HG03354 (cell line): ENCODE measurements at regions not wholly inside any gene's neighbourhood (a gene's known extent, or its start where the extent isn't known, plus 50 kb on each side); places are given as distances from the start of the nearest gene placed in this dataset.
"Not testable (repeated sequence)": the region's sequence is repeated elsewhere in the genome, so short reads cannot be mapped to it uniquely, and the experiment has no call there.

Source experiments
- ATAC-seq: cut with Tn5 transposase; IDR thresholded peaks from one replicate; pipeline ENCODE4 v1.9.1; 2021; ENCODE audit warnings: mild to moderate bottlenecking; ENCODE audit not compliant: unreplicated experiment, poor library complexity, severe bottlenecking

- ATAC-seq = no peak
Measured at GRCh38 chr7:138212314-138212713, 136.1 kb downstream of the AKR1D1 start.

- no peak for ATAC-seq
Measured at GRCh38 chr7:138214926-138215325, 138.7 kb downstream of the AKR1D1 start.

- ATAC-seq = not testable (repeated sequence)
Measured at GRCh38 chr7:138220321-138220720, 144.1 kb downstream of the AKR1D1 start.

- not testable (repeated sequence) for ATAC-seq
Measured at GRCh38 chr7:138221388-138221787, 145.1 kb downstream of the AKR1D1 start.

GRCh38 chr7:138223402-138223879 is 147.2 kb downstream of the AKR1D1 start:
- ATAC-seq = no peak

GRCh38 chr7:138226001-138226476 is 149.8 kb downstream of the AKR1D1 start:
- no peak for ATAC-seq

- no peak for ATAC-seq
Measured at GRCh38 chr7:138226745-138227279, 150.6 kb downstream of the AKR1D1 start.

- ATAC-seq = no peak
Measured at GRCh38 chr7:138228119-138228518, 151.9 kb downstream of the AKR1D1 start.

- no peak for ATAC-seq
Measured at GRCh38 chr7:138228769-138229168, 152.5 kb downstream of the AKR1D1 start.

- no peak for ATAC-seq
Measured at GRCh38 chr7:138233189-138233588, 156.9 kb downstream of the AKR1D1 start.

GRCh38 chr7:138235207-138235606 is 158.9 kb downstream of the AKR1D1 start:
- ATAC-seq = no peak

- ATAC-seq = no peak
Measured at GRCh38 chr7:138237995-138238394, 161.7 kb downstream of the AKR1D1 start.

GRCh38 chr7:138238734-138239659 is 162.7 kb downstream of the AKR1D1 start:
- no peak for ATAC-seq

- ATAC-seq = no peak
Measured at GRCh38 chr7:138243430-138243829, 167.2 kb downstream of the AKR1D1 start.

- no peak for ATAC-seq
Measured at GRCh38 chr7:138243836-138244235, 167.6 kb downstream of the AKR1D1 start.

- no peak for ATAC-seq
Measured at GRCh38 chr7:138244606-138245005, 168.3 kb downstream of the AKR1D1 start.

- no peak for ATAC-seq
Measured at GRCh38 chr7:138245216-138245615, 169.0 kb downstream of the AKR1D1 start.

GRCh38 chr7:138245682-138246081 is 169.4 kb downstream of the AKR1D1 start:
- ATAC-seq = no peak

GRCh38 chr7:138246428-138246827 is 170.2 kb downstream of the AKR1D1 start:
- ATAC-seq = no peak

- no peak for ATAC-seq
Measured at GRCh38 chr7:138247081-138247480, 170.8 kb downstream of the AKR1D1 start.
